Effector CD4-positive, alpha-beta T cell (primary cell): ENCODE measurements at regions not wholly inside any gene's neighbourhood (a gene's known extent, or its start where the extent isn't known, plus 50 kb on each side); places are given as distances from the start of the nearest gene placed in this dataset.

ENCODE experiments used
- DNase-seq: peaks from one replicate; pipeline ENCODE4 v3.0.0-alpha.2; 2020

- no peak for DNase-seq
These were observed 231.1 kb upstream of the DPH6 start for GRCh38 chr15:35777061-35777460.

GRCh38 chr15:35783203-35783602 is 237.2 kb upstream of the DPH6 start:
- DNase-seq: no peak

GRCh38 chr15:35784745-35785144 is 238.8 kb upstream of the DPH6 start:
- no peak for DNase-seq

GRCh38 chr15:35810007-35810406 is 264.0 kb upstream of the DPH6 start:
- DNase-seq: no peak

GRCh38 chr15:35813573-35813972 is 267.6 kb upstream of the DPH6 start:
- DNase-seq: no peak

- no peak for DNase-seq
These were observed 272.9 kb upstream of the DPH6 start for GRCh38 chr15:35818846-35819245.

GRCh38 chr15:35822153-35822552 is 276.2 kb upstream of the DPH6 start:
- no peak for DNase-seq

- DNase-seq: no peak
These were observed 281.2 kb upstream of the DPH6 start for GRCh38 chr15:35827141-35827540.

- DNase-seq: no peak
These were observed 281.9 kb upstream of the DPH6 start for GRCh38 chr15:35827911-35828310.

GRCh38 chr15:35833581-35833980 is 287.6 kb upstream of the DPH6 start:
- DNase-seq: no peak

GRCh38 chr15:35834216-35834830 is 288.4 kb upstream of the DPH6 start:
- no peak for DNase-seq

- DNase-seq: no peak
These were observed 288.9 kb upstream of the DPH6 start for GRCh38 chr15:35834866-35835265.

- DNase-seq: no peak
These were observed 292.6 kb upstream of the DPH6 start for GRCh38 chr15:35838424-35839111.

- no peak for DNase-seq
These were observed 296.7 kb upstream of the DPH6 start for GRCh38 chr15:35842631-35843030.

- no peak for DNase-seq
These were observed 297.5 kb upstream of the DPH6 start for GRCh38 chr15:35843498-35843897.

GRCh38 chr15:35850284-35850683 is 304.3 kb upstream of the DPH6 start:
- no peak for DNase-seq

- DNase-seq: no peak
These were observed 305.5 kb upstream of the DPH6 start for GRCh38 chr15:35851491-35851890.

GRCh38 chr15:35852818-35853624 is 307.1 kb upstream of the DPH6 start:
- DNase-seq: no peak

GRCh38 chr15:35854316-35854715 is 308.4 kb upstream of the DPH6 start:
- no peak for DNase-seq

GRCh38 chr15:35857567-35858226 is 311.7 kb upstream of the DPH6 start:
- DNase-seq: no peak

GRCh38 chr15:35858707-35859106 is 312.7 kb upstream of the DPH6 start:
- DNase-seq: no peak

GRCh38 chr15:35863655-35864054 is 317.7 kb upstream of the DPH6 start:
- DNase-seq: no peak

- no peak for DNase-seq
These were observed 321.4 kb upstream of the DPH6 start for GRCh38 chr15:35867356-35867755.
